ENCODE measurements at regions not wholly inside any gene's neighbourhood (a gene's known extent, or its start where the extent isn't known, plus 50 kb on each side); places are given as distances from the start of the nearest gene placed in this dataset.
"Not testable (repeated sequence)": the region's sequence is repeated elsewhere in the genome, so short reads cannot be mapped to it uniquely, and the experiment has no call there.

DNA sequence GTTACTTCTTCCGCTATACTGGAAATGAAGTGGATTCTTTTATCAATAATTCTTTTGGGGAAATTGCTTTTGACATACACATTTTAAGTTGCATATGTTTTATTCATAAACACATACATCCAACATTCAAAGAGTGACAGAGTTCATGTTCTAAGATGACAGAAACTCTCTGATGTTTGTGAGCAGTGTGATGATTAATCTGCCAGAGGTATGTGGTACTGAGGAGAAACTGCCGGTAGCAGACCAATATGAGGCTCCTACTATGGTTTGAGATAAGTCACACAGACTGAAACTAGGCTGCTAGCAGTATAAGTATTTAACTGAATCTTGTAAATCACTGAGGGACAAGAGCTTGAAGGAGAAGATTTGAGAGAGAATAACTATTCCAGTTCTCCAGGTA is 524.1 kb upstream of the SEMA3D start:
- DNase-seq, result no peak

- no peak for DNase-seq
These were observed 521.4 kb upstream of the SEMA3D start for GRCh38 chr7:85708221-85708620.

GRCh38 chr7:85705076-85705475 is 518.2 kb upstream of the SEMA3D start:
- no peak for DNase-seq

DNA sequence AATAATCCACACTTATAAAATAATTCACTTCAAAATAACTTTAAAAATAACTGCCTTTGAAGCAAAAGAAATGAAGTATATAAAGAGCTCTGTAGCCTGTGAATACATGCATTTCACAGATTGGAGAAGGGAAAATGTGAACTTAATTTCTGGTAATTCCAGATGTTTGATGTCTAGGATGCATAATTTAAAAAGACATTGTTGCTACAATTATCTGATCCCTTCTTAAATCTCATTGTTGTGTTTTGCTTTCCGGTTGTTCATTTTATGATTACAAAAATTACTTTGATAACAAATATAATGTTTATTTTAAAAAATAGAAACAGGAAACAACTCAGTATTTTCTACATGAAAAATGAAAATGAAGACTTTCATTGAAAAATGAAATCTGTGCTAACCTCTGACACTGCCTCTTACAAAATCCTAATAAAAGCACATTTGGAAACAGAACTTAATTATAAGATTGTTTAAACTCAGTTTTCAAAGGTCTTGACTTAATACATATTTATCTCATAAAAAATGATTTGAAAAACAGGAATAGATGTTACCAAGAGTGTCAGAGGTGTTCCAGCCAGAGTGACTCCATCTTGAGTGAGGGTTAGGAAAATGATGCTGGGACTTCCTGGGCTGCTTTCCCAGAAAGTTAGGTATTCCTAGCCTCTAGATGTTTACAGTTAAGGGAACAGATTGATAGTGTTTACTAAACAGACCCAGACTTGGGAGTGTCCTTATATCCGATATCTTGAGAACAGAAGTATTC is 516.6 kb upstream of the SEMA3D start:
- DNase-seq, result no peak

DNA sequence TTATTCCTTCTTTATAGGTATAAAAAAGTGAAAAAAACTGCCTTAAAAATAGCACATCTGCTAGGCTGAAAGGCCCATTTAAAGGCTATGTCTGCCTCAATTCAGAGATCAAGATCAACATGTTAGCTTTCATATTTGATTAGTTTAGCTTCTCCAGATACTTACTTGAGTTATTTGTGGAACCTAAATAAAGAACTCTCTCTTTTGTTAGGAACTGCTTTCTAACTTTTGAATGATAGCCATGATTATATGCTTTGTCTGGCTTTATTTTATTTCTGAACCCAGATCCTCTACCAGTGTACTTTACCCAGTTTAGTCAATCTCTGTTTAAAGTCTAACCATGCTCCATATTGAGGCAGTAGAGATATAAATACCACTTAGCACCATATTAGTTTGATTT is 515.5 kb upstream of the SEMA3D start:
- no peak for DNase-seq

GRCh38 chr7:85699482-85699881 is 512.6 kb upstream of the SEMA3D start:
- no peak for DNase-seq

GRCh38 chr7:85695533-85695932 is 508.7 kb upstream of the SEMA3D start:
- no peak for DNase-seq

GRCh38 chr7:85695041-85695440 is 508.2 kb upstream of the SEMA3D start:
- DNase-seq, result no peak

DNA sequence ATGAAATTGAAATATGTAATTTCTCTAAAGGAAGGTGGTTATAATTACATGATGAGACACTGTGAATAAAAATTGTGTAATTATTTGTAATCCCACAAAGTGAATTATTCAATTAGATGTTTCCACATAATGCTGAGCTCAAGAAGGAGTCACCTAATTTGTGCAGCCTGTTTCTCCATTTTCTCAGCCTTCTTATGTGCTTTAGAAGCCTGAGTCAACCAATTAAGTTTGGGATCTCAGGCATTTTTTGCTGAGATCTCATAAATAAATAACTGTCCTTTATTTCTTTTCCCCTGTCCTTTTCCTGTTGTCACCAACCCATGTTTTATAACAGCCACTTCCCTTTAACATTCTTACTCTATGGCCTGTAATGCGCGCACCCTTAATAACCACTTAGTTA is 506.5 kb upstream of the SEMA3D start:
- no peak for DNase-seq

DNA sequence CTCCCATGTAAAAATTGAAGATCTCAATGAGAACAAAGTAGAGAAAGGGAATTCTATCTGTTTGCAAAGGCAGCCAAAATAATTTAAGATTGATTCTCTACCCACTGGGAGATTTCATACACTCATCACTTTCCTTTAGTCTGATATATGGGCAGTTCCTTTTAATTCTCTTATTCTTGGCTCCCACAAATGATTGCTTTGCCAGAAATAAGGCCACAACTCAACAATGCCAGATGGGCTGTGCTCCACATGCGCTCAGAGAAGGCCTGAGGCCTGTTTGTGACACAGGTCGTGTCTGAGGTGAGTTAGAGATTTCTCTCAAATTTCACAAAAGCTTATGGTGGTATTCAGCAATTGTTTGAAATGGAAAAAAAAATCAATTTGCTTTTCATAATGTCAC is 501.9 kb upstream of the SEMA3D start:
- no peak for DNase-seq

GRCh38 chr7:85686401-85687181 is 499.7 kb upstream of the SEMA3D start:
- DNase-seq, result no peak

DNA sequence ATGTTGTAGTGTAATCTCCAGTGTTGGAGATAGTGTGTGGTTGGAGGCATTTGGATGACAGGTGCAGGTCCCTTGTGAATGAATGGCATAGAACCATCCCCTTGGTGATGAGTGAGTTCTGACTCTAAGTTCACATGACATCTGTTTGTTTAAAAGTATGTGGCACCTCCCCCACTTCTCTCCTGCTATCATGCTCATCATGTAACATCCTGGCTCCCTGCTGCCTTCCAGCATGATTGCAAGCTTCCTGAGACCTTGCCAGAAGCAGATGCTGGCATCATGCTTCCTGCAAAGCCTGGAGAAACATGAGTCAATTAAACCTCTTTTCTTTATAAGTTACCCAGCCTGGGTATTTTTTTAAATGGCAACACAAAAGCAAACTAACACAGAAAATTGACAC is 499.0 kb upstream of the SEMA3D start:
- no peak for DNase-seq

DNA sequence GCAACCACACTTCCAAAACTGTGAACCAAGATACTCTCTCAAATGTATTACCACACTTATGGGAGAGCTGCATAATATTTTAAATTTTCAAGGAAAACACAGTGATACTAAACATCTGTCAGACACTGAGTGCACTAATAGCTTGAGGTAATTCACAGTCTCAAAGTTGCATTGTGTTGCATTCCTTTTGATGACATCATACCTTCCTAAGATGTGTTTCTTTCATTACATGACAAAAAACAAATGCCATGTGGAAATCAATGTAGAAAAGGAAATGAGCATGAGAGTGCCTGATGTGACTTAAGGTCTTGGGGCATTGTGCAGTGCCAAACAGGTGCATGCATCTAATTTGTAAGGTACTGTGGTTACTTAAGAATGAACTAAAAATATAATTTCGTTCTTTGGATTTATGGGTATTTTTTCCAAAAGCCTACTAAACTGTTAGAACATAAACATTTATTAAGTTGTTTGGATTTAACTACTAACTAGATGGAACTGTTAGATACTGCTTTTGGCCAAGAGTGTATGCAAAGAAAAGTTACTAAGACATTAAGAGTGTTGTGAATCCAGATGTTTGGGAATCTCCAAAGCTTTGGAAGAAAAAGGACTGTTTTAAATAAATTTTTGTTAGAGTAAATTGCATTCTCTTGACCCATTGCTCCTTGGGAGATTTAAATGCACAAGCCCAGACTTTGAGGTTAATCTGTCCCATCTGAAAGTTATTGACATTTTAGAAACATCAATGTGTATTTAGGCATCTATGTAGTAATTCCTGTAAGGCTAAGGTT is 496.2 kb upstream of the SEMA3D start:
- no peak for DNase-seq

GRCh38 chr7:85681241-85681640 is 494.4 kb upstream of the SEMA3D start:
- no peak for DNase-seq

DNA sequence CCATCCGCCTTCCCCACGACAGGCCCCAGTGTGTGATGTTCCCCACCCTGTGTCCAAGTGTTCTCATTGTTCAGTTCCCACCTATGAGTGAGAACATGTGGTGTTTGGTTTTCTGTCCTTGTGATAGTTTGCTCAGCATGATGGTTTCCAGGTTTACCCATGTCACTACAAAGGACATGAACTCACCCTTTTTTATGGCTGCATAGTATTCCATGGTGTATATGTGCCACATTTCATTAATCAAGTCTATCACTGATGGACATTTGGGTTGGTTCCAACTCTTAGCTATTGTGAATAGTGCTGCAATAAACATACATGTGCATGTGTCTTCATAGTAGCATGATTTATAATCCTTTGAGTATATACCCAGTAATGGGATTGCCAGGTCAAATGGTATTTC is 488.2 kb upstream of the SEMA3D start:
- not testable (repeated sequence) for DNase-seq

GRCh38 chr7:85673876-85674275 is 487.0 kb upstream of the SEMA3D start:
- no peak for DNase-seq

DNA sequence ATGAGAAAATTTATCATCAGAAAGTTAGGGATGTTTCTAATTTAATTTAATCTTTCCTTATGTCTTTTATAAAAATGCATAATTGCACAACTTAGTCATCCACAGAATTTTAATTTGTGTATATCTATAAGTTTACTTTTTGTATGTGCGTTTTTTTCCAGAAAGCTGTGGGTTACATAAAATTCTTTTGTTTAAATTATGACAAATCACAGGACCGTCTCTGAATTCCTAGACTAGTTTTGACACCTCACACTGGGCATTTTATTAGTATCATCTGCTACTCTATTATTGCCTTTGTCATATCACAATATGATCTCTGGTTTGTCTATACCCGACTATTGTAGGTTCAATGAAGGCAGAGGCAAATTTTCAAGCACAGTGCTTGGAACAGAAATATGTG is 482.4 kb upstream of the SEMA3D start:
- no peak for DNase-seq

DNA sequence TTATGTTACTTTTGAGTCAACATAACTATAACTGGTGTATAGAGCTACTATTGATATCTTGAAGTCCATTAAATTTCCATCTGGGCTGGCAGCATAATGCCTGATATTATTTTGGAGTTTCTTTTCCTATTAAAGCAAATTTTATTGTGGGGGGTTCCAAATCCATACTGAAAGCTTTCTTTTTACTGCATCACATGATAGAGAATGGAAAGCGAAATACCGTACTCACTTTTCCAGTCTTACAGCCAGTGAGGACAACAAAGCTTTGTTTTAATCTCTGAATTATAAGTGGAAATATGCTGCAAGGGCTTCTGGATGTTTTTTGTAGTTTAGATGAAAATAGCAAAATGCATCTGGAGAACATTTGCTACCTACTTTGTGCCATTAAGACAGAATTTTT is 477.5 kb upstream of the SEMA3D start:
- no peak for DNase-seq

- DNase-seq, result no peak
These were observed 472.5 kb upstream of the SEMA3D start for GRCh38 chr7:85659364-85659763.

DNA sequence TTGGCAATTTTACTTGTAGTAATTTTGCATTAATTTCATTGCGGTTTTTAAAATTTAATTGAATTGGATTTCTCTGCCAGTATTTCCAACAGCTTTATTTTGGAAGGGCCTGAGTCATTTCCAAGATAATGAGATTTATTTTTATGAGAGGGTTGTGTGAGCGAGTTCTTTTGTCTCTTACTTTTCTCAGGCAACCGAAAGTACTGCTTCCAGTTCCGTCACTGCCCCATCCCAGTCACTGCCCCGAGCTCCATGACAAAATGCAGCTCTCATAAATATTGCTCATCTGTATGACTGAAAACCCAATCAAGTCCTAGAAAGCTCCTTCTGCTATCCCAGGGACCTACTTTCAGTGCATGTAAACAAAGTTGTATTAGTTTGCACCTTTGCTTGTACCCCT is 468.4 kb upstream of the SEMA3D start:
- no peak for DNase-seq

DNA sequence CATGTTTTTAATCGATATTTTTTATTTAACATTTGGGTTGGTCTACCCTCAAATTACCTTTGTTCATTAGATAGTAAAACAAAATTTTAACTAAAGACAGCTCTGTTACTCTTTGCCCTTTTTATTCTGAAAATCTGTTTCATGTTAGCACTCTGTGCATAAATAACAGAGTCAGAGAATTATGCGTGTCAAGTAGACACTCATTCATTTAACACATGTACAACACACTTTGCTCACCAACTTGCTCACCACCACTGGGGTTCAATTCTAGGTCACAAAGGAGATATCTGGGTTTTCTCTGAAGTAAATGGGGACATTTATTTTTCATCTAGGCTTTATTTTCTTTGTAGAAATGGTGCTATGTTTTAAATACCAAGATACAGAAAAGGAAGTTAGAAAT is 457.4 kb upstream of the SEMA3D start:
- DNase-seq, result no peak

DNA sequence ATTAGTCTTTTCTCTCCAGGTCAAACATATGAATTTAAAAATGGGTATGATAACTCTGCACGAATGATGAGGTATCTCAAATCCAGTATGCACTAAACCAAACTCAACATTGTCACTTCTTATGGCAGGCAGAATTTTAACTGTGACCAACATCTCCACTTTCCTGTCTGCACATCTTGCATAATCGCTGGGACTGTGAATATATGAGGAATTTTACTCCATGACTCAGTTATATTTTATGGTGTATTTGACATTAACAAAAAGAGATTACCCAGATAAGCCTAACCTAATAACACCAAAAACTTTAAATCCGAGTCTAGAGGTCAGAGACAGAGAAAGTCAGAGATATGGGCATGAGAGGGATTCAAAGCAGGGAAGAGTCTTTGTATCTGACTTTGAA is 454.5 kb upstream of the SEMA3D start:
- no peak for DNase-seq

DNA sequence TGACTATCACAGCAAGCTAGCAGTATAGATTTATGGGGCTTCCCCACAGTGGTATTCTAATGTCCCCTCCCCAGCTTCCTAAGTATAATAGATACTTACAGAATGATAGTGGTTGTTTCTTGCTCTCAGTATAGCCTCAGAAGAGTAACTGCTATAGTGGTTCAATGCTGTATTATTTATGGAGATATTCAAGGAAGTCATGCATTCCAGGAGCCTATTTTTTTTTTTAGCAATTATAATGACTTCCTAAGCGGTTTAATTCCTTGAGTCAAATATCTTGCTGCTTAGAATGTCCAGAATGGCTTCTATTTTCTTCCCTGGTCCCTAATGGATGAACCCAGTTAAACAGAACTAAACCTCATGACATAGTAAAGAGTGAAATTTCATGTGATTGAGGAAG is 451.5 kb upstream of the SEMA3D start:
- no peak for DNase-seq

- no peak for DNase-seq
These were observed 448.1 kb upstream of the SEMA3D start for GRCh38 chr7:85634951-85635350.
